H9 (cell line): ENCODE measurements at regions not wholly inside any gene's neighbourhood (a gene's known extent, or its start where the extent isn't known, plus 50 kb on each side); places are given as distances from the start of the nearest gene placed in this dataset.

ENCODE experiments used
- DNase-seq: peaks from one replicate; pipeline ENCODE4 v3.0.0-alpha.2; 2017
- H2AFZ ChIP-seq: one replicate; pipeline ENCODE4 v1.6.1; 2013; ENCODE audit warnings: mild to moderate bottlenecking, low read length, control low read depth, moderate library complexity
- H2AK5ac ChIP-seq: 2 replicates; pipeline ENCODE4 v1.6.1; 2013; ENCODE audit warnings: low read length, control low read depth, mixed read lengths; ENCODE audit not compliant: insufficient read length
- H2BK120ac ChIP-seq: one replicate; pipeline ENCODE4 v1.6.1; 2013; ENCODE audit warnings: low read depth, mild to moderate bottlenecking, low read length, control low read depth, inconsistent platforms; ENCODE audit not compliant: poor library complexity, severe bottlenecking
- H2BK12ac ChIP-seq: 2 replicates; pipeline ENCODE4 v1.6.1; 2013; ENCODE audit warnings: low read length, control low read depth, mixed read lengths, low read depth; ENCODE audit not compliant: insufficient read length
- H2BK15ac ChIP-seq: 2 replicates; pipeline ENCODE4 v1.6.1; 2013; ENCODE audit warnings: low read depth, low read length, control low read depth
- H2BK20ac ChIP-seq: one replicate; pipeline ENCODE4 v1.6.1; 2013; ENCODE audit warnings: low read depth, mild to moderate bottlenecking, low read length, control low read depth, inconsistent platforms; ENCODE audit not compliant: poor library complexity, severe bottlenecking
- H2BK5ac ChIP-seq: 2 replicates; pipeline ENCODE4 v1.6.1; 2013; ENCODE audit warnings: low read length, control low read depth, mixed read lengths; ENCODE audit not compliant: insufficient read length
- H3K14ac ChIP-seq: 2 replicates; pipeline ENCODE4 v1.6.1; 2013; ENCODE audit warnings: low read length, control low read depth; ENCODE audit not compliant: insufficient read depth
- H3K18ac ChIP-seq: 2 replicates; pipeline ENCODE4 v1.6.1; 2013; ENCODE audit warnings: low read depth, mild to moderate bottlenecking, mixed read lengths, low read length, control low read depth; ENCODE audit not compliant: insufficient read length
- H3K23ac ChIP-seq: 2 replicates; pipeline ENCODE4 v1.6.1; 2013; ENCODE audit warnings: low read length, control low read depth, mixed read lengths, low read depth; ENCODE audit not compliant: insufficient read length
- H3K23me2 ChIP-seq: 2 replicates; pipeline ENCODE4 v1.6.1; 2013; ENCODE audit warnings: low read depth, mild to moderate bottlenecking, mixed read lengths, low read length, control low read depth; ENCODE audit not compliant: insufficient read length, poor library complexity, severe bottlenecking
- H3K27ac ChIP-seq: 2 replicates; pipeline ENCODE4 v1.5.1; 2013; ENCODE audit warnings: low read length, control low read depth, mixed read lengths, low read depth; ENCODE audit not compliant: insufficient read length
- H3K27me3 ChIP-seq: 2 replicates; pipeline ENCODE4 v1.6.1; 2013; ENCODE audit warnings: low read length, control low read depth, inconsistent platforms; ENCODE audit not compliant: insufficient read depth
- H3K4ac ChIP-seq: 2 replicates; pipeline ENCODE4 v1.6.1; 2013; ENCODE audit warnings: low read depth, mild to moderate bottlenecking, control low read depth, inconsistent platforms, low read length, moderate library complexity
- H3K4me1 ChIP-seq: 2 replicates; pipeline ENCODE4 v1.6.1; 2013; ENCODE audit warnings: low read length, control low read depth, inconsistent platforms; ENCODE audit not compliant: insufficient read depth
- H3K4me2 ChIP-seq: 2 replicates; pipeline ENCODE4 v1.6.1; 2013; ENCODE audit warnings: low read length, control low read depth, mixed read lengths; ENCODE audit not compliant: insufficient read length, insufficient read depth
- H3K56ac ChIP-seq: 2 replicates; pipeline ENCODE4 v1.6.1; 2013; ENCODE audit warnings: low read depth, mild to moderate bottlenecking, mixed read lengths, low read length, control low read depth; ENCODE audit not compliant: insufficient read length
- H3K79me1 ChIP-seq: 2 replicates; pipeline ENCODE4 v1.6.1; 2013; ENCODE audit warnings: low read depth, mild to moderate bottlenecking, moderate library complexity, low read length, control low read depth, inconsistent platforms; ENCODE audit not compliant: insufficient read depth, poor library complexity, severe bottlenecking
- H3K79me2 ChIP-seq: 2 replicates; pipeline ENCODE4 v1.6.1; 2013; ENCODE audit warnings: low read length, control low read depth, inconsistent platforms; ENCODE audit not compliant: insufficient read depth
- H3K9ac ChIP-seq: 2 replicates; pipeline ENCODE4 v1.6.1; 2013; ENCODE audit warnings: low read length, control low read depth, mixed read lengths; ENCODE audit not compliant: insufficient read length; ENCODE audit errors: extremely low read depth
- H3K9me3 ChIP-seq: one replicate; pipeline ENCODE4 v1.6.1; 2013; ENCODE audit warnings: low read depth, low read length, inconsistent platforms; ENCODE audit not compliant: control insufficient read depth
- H3T11ph ChIP-seq: one replicate; pipeline ENCODE4 v1.6.1; 2013; ENCODE audit warnings: mild to moderate bottlenecking, low read length, control low read depth, inconsistent platforms
- H4K20me1 ChIP-seq: one replicate; pipeline ENCODE4 v1.6.1; 2013; ENCODE audit not compliant: control insufficient read depth, insufficient read length, insufficient read depth
- H4K5ac ChIP-seq: 2 replicates; pipeline ENCODE4 v1.6.1; 2013; ENCODE audit warnings: low read depth, mild to moderate bottlenecking, mixed read lengths, low read length, control low read depth; ENCODE audit not compliant: insufficient read length
- H4K8ac ChIP-seq: replicated peaks from 2 replicates; pipeline ENCODE4 v1.6.1; 2013; ENCODE audit warnings: low read length, control low read depth, mixed read lengths, low read depth; ENCODE audit not compliant: insufficient read length
- H4K91ac ChIP-seq: 2 replicates; pipeline ENCODE4 v1.6.1; 2013; ENCODE audit warnings: low read depth, mild to moderate bottlenecking, moderate library complexity, mixed read lengths, low read length, control low read depth; ENCODE audit not compliant: insufficient read length
- H3K27ac Mint-ChIP-seq, 3 experiments: 2 replicates in 2 of 3; 3 replicates in 1 of 3; pipeline ENCODE4 v1.8.0; 2020 to 2021; ENCODE audit warnings: mixed read lengths in 3 of 3, mild to moderate bottlenecking in 1 of 3, moderate library complexity in 1 of 3
- H3K27me3 Mint-ChIP-seq: 2 replicates; pipeline ENCODE4 v1.8.0; 2021; ENCODE audit warnings: low read depth, mild to moderate bottlenecking, moderate library complexity, mixed read lengths
- H3K36me3 Mint-ChIP-seq, 3 experiments: 2 replicates in 2 of 3; 3 replicates in 1 of 3; pipeline ENCODE4 v1.8.0; 2020 to 2021; ENCODE audit warnings: low read depth in 3 of 3, mixed read lengths in 3 of 3; ENCODE audit not compliant: insufficient read depth in 1 of 3
- H3K4me1 Mint-ChIP-seq, 2 experiments: 2 replicates each; pipeline ENCODE4 v1.8.0; 2020; ENCODE audit warnings: mixed read lengths in 2 of 2
- H3K4me3 Mint-ChIP-seq, 2 experiments: 2 replicates in 1 of 2; 3 replicates in 1 of 2; pipeline ENCODE4 v1.8.0; 2020 to 2021; ENCODE audit warnings: mild to moderate bottlenecking in 2 of 2, mixed read lengths in 2 of 2, moderate library complexity in 1 of 2
- H3K9me3 Mint-ChIP-seq, 2 experiments: 2 replicates in 1 of 2; 3 replicates in 1 of 2; pipeline ENCODE4 v1.8.0; 2020; ENCODE audit warnings: mild to moderate bottlenecking in 2 of 2, mixed read lengths in 2 of 2, moderate library complexity in 1 of 2
- CTCF ChIP-seq: fragments of 200-600 bp; sonication (generic); conservative IDR thresholded peaks from 3 replicates; pipeline ENCODE4 v1.8.0; 2021; ENCODE audit warnings: antibody characterized with exemption, mild to moderate bottlenecking
- WGBS: extraction: QIAGEN DNeasy Blood & Tissue Kit; methylation state at CpG from one replicate; pipeline ENCODE4 v1.1.7; 2013; ENCODE audit warnings: missing lambda C conversion rate, low lambda C conversion rate, mixed read lengths; ENCODE audit not compliant: insufficient read length; ENCODE audit errors: extremely low coverage; 5-methylcytosine and 5-hydroxymethylcytosine counted together

- no peak overlapping the region for H3K9ac ChIP-seq
- H3K9me3 Mint-ChIP-seq = no peaks in the 10 kb centered on the region; a peak in 2 of 5 replicates
- no peaks in the 10 kb centered on the region for H4K20me1 ChIP-seq
- no peak overlapping the region for H3K56ac ChIP-seq
- H3K27ac Mint-ChIP-seq = no peak overlapping the region
- H3K4me1 ChIP-seq = no peaks in the 10 kb centered on the region
- no peak overlapping the region for H3T11ph ChIP-seq
- no peak overlapping the region for H4K5ac ChIP-seq
- no peak overlapping the region for H3K4me2 ChIP-seq
- H3K9me3 ChIP-seq = no peaks in the 10 kb centered on the region
- no peak overlapping the region for H2BK120ac ChIP-seq
- DNase-seq = no peak
- no peak overlapping the region for H2AFZ ChIP-seq
- H3K27ac ChIP-seq = no peak overlapping the region
- no peaks in the 10 kb centered on the region for H3K79me1 ChIP-seq
- H3K4ac ChIP-seq = no peak overlapping the region
- H3K14ac ChIP-seq = no peak overlapping the region
- no peak overlapping the region for H2BK12ac ChIP-seq
- no CpG with 5 or more reads among the region's 1 CpG for WGBS
- H3K23me2 ChIP-seq = no peaks in the 10 kb centered on the region
- H3K4me1 Mint-ChIP-seq = no peaks in the 10 kb centered on the region
- no peaks in the 10 kb centered on the region for H3K27me3 Mint-ChIP-seq
- no peak overlapping the region for H2BK5ac ChIP-seq
- H2BK20ac ChIP-seq = no peak overlapping the region
- no peak overlapping the region for H2AK5ac ChIP-seq
- H3K36me3 Mint-ChIP-seq = no peaks in the 10 kb centered on the region
- H3K4me3 Mint-ChIP-seq = no peak overlapping the region
- no peak overlapping the region for H4K8ac ChIP-seq
- H4K91ac ChIP-seq = no peak overlapping the region
- H3K18ac ChIP-seq = no peak overlapping the region
- H3K23ac ChIP-seq = no peak overlapping the region
- H2BK15ac ChIP-seq = no peak overlapping the region
- TF ChIP-seq CTCF = no peak
- no peaks in the 10 kb centered on the region for H3K27me3 ChIP-seq
- H3K79me2 ChIP-seq = no peaks in the 10 kb centered on the region
These were observed 828.4 kb downstream of the HACE1 start for GRCh38 chr6:104031346-104031745.
